Tibial nerve (tissue), 4 donors: ENCODE measurements at regions not wholly inside any gene's neighbourhood (a gene's known extent, or its start where the extent isn't known, plus 50 kb on each side); places are given as distances from the start of the nearest gene placed in this dataset.

ENCODE experiments used
- DNase-seq, 2 donors: peaks; one replicate each; pipeline ENCODE4 v3.0.0-alpha.2; 2019; ENCODE audit warnings: low spot score in 2 of 2
- H3K27ac ChIP-seq, 4 donors: fragments of 200-600 bp; sonication (generic) in 3 of 4; one replicate each; pipeline ENCODE4 v1.5.1; 2017 to 2019; ENCODE audit warnings: mild to moderate bottlenecking in 1 of 4
- H3K27me3 ChIP-seq, 2 donors: fragments of 200-600 bp; sonication (generic) in 1 of 2; one replicate each; pipeline versions ENCODE4 v1.5.1 to v1.6.0; 2017 to 2019
- H3K36me3 ChIP-seq, 3 donors: fragments of 200-600 bp; sonication (generic); one replicate each; pipeline ENCODE4 v1.5.1; 2018 to 2019
- H3K4me1 ChIP-seq, 4 donors: fragments of 200-600 bp; sonication (generic) in 3 of 4; one replicate each; pipeline ENCODE4 v1.5.1; 2017 to 2019
- H3K4me3 ChIP-seq, 4 donors: fragments of 200-600 bp; sonication (generic) in 3 of 4; one replicate each; pipeline ENCODE4 v1.5.1; 2017 to 2019; ENCODE audit warnings: mild to moderate bottlenecking in 1 of 4, moderate library complexity in 1 of 4
- H3K9me3 ChIP-seq, 4 donors: fragments of 200-600 bp; sonication (generic) in 3 of 4; one replicate each; pipeline ENCODE4 v1.5.1; 2017 to 2019
- CTCF ChIP-seq, 5 experiments: fragments of 200-600 bp in 3 of 5; fragments of 450-650 bp in 2 of 5; sonication (generic) in 3 of 5; IDR thresholded peaks; one replicate each; pipeline ENCODE4 v1.5.1; 2016 to 2019; ENCODE audit warnings: antibody characterized with exemption in 5 of 5, mild to moderate bottlenecking in 3 of 5, moderate library complexity in 2 of 5
- EP300 ChIP-seq, 2 donors: sonication (generic); formaldehyde crosslinking; IDR thresholded peaks; one replicate each; pipeline ENCODE4 v1.6.1; 2017; ENCODE audit warnings: antibody characterized with exemption in 2 of 2, mild to moderate bottlenecking in 1 of 2
- POLR2A ChIP-seq, 2 donors: fragments of 450-650 bp; IDR thresholded peaks; one replicate each; pipeline ENCODE4 v1.6.1; 2017; ENCODE audit warnings: antibody characterized with exemption in 2 of 2, mild to moderate bottlenecking in 2 of 2, moderate library complexity in 2 of 2
- WGBS, 2 donors: methylation state at CpG; one replicate each; pipeline ENCODE4 v1.1.5; 2018; 5-methylcytosine and 5-hydroxymethylcytosine counted together

- peaks cover 0 to 2% (median 0%) of the 10 kb centered on the region in 4 donors for H3K4me1 ChIP-seq
These were observed 99.5 kb downstream of the FAM76B start for GRCh38 chr11:95690100-95690499.

GRCh38 chr11:95688501-95689222 lies 100.9 kb downstream of the FAM76B start:
- Histone ChIP-seq H3K9me3 (no peaks in the 10 kb centered on the region), H3K4me1 (peaks cover 0 to 11% (median 2%) of the 10 kb centered on the region in 4 donors), H3K27ac (peak overlapping the region in 2 of 4 donors; percentile 0 to 15), H3K27me3 (no peaks in the 10 kb centered on the region), H3K4me3 (no peak overlapping the region), H3K36me3 (no peaks in the 10 kb centered on the region)
- 58 to 61% methylated on average over 7 of the region's 7 CpGs for WGBS, 2 donors
- TF ChIP-seq POLR2A (IDR thresholded peaks at IDR 0.05) (no peak), EP300 (IDR thresholded peaks at IDR 0.05) (peak in 1 of 2 donors; percentile 28)
- DNase-seq: no peak

More at GRCh38 chr11:95690100-95690499, 99.5 kb downstream of the FAM76B start:
- no peaks in the 10 kb centered on the region for H3K36me3 ChIP-seq
- no peak overlapping the region for H3K27ac ChIP-seq
- no peak for TF ChIP-seq EP300 (IDR thresholded peaks at IDR 0.05)
- 89 to 90% methylated on average over 3 of the region's 3 CpGs for WGBS, 2 donors
- no peak for DNase-seq
- no peaks in the 10 kb centered on the region for H3K27me3 ChIP-seq
- H3K9me3 ChIP-seq: peaks cover 0 to 3% (median 0%) of the 10 kb centered on the region in 4 donors
- H3K4me3 ChIP-seq: no peak overlapping the region

- TF ChIP-seq CTCF (IDR thresholded peaks at IDR 0.05): no peak
- no peak for TF ChIP-seq EP300 (IDR thresholded peaks at IDR 0.05)
- no peak for TF ChIP-seq POLR2A (IDR thresholded peaks at IDR 0.05)
- H3K36me3 ChIP-seq: no peaks in the 10 kb centered on the region
- peaks cover 0 to 12% (median 2%) of the 10 kb centered on the region in 4 donors for H3K4me1 ChIP-seq
- WGBS, 2 donors: 91 to 97% methylated on average over 2 of the region's 2 CpGs
- H3K4me3 ChIP-seq: no peak overlapping the region
- no peak for DNase-seq
- no peaks in the 10 kb centered on the region for H3K27me3 ChIP-seq
- H3K9me3 ChIP-seq: no peaks in the 10 kb centered on the region
- peak overlapping the region in 2 of 4 donors; percentile 0 to 15 for H3K27ac ChIP-seq
These were observed 101.6 kb downstream of the FAM76B start for GRCh38 chr11:95688015-95688414.

GRCh38 chr11:95686265-95686664 lies 103.3 kb downstream of the FAM76B start:
- H3K27ac ChIP-seq: no peak overlapping the region
- 89 to 95% methylated on average over 3 of the region's 3 CpGs for WGBS, 2 donors
- no peak for TF ChIP-seq CTCF (IDR thresholded peaks at IDR 0.05)
- no peak for TF ChIP-seq POLR2A (IDR thresholded peaks at IDR 0.05)
- no peak for TF ChIP-seq EP300 (IDR thresholded peaks at IDR 0.05)
- H3K36me3 ChIP-seq: no peaks in the 10 kb centered on the region
- H3K4me1 ChIP-seq: peaks cover 0 to 15% (median 2%) of the 10 kb centered on the region in 4 donors
- no peak overlapping the region for H3K4me3 ChIP-seq
- DNase-seq: no peak
- no peaks in the 10 kb centered on the region for H3K27me3 ChIP-seq
- H3K9me3 ChIP-seq: no peaks in the 10 kb centered on the region

GRCh38 chr11:95684701-95685100 lies 104.9 kb downstream of the FAM76B start:
- Histone ChIP-seq H3K9me3 (no peaks in the 10 kb centered on the region), H3K4me3 (no peak overlapping the region), H3K27ac (no peak overlapping the region), H3K4me1 (peaks cover 0 to 31% (median 12%) of the 10 kb centered on the region in 4 donors), H3K27me3 (no peaks in the 10 kb centered on the region), H3K36me3 (no peaks in the 10 kb centered on the region)
- WGBS, 2 donors: 85 to 92% methylated on average over 2 of the region's 2 CpGs
- no peak for DNase-seq
- TF ChIP-seq POLR2A (IDR thresholded peaks at IDR 0.05) (no peak), CTCF (IDR thresholded peaks at IDR 0.05) (no peak), EP300 (IDR thresholded peaks at IDR 0.05) (no peak)

- no peaks in the 10 kb centered on the region for H3K27me3 ChIP-seq
- 74 to 82% methylated on average over 1 of the region's 1 CpG for WGBS, 2 donors
- H3K4me3 ChIP-seq: no peak overlapping the region
- H3K36me3 ChIP-seq: no peaks in the 10 kb centered on the region
- H3K4me1 ChIP-seq: peaks cover 0 to 35% (median 14%) of the 10 kb centered on the region in 4 donors
- H3K27ac ChIP-seq: peak overlapping the region in 1 of 4 donors; percentile 48
- DNase-seq: no peak
- H3K9me3 ChIP-seq: no peaks in the 10 kb centered on the region
- TF ChIP-seq POLR2A (IDR thresholded peaks at IDR 0.05) (no peak), EP300 (IDR thresholded peaks at IDR 0.05) (no peak), CTCF (IDR thresholded peaks at IDR 0.05) (no peak)
These were observed 105.4 kb downstream of the FAM76B start for GRCh38 chr11:95684170-95684569.
